Amniotic epithelial cell (primary cell): ENCODE measurements at regions not wholly inside any gene's neighbourhood (a gene's known extent, or its start where the extent isn't known, plus 50 kb on each side); places are given as distances from the start of the nearest gene placed in this dataset.

Experiments used
- DNase-seq: peaks from one replicate; pipeline ENCODE4 v3.0.0-alpha.2; 2010; ENCODE audit warnings: low read depth

- DNase-seq: peak; percentile 49
Observed at GRCh38 chr2:147648471-147648870, 196.4 kb upstream of the ACVR2A start.

DNA sequence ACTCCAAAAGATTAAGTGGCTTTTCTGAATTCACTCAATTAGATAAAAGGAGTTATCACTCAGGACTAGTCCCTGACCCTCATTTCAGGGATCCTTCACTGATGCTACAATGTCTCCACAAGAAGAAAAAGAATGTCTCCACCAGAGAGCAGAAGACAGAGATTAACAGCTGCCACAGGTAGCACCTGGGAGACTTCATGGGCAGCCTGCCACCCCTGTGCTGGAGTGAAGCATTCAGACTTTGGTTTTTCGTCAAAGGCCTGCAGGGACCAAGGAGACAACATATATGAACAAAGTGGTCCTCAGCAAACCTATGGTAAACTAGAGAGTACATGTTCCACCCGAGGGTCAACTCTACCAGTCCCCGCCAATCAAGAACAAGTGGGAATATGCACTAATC lies 197.0 kb upstream of the ACVR2A start:
- no peak for DNase-seq

- DNase-seq: no peak
Observed at GRCh38 chr2:147646818-147647468, 197.9 kb upstream of the ACVR2A start.

GRCh38 chr2:147644491-147644890 lies 200.3 kb upstream of the ACVR2A start:
- DNase-seq: peak; percentile 56

GRCh38 chr2:147642765-147643164 lies 202.1 kb upstream of the ACVR2A start:
- DNase-seq: no peak

GRCh38 chr2:147641651-147642050 lies 203.2 kb upstream of the ACVR2A start:
- peak; percentile 86 for DNase-seq

DNA sequence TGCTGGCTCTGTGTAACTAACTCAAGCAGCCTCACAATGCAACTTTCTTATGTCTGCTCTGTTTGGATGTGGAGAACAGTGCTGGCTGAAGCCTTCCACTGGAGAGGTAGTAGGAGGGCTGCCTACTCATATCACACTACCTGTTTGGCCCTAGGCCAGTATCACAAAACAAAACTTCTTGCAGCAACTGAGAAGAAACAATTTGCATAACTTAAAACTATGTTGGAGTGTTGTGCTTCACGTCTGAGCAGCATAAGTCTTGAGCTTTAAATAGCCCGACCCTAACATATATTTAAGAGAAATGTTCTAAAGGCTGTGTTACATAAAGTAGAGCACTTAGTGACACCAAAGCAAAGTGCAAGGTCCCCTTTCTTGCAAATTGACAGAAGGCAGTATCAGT lies 204.9 kb upstream of the ACVR2A start:
- DNase-seq: no peak

DNA sequence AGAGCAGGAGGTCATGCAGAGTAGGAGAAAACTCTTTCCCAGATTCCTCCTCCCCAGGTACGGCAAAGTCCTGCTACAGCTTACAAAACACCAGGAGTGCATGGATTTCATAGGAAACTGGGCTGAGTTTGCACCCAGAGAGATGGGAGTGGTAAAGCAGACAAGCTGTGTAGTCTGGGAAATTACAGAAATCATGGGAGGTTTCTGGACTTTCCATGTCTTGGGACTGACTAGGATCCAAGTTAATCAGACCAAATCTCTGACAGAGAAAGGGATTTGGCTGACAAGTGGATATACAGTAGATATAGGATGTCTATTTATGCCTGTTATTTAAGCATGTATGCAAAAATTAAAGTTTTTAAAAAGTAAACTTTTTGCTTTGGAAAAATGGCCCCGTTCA lies 205.4 kb upstream of the ACVR2A start:
- no peak for DNase-seq

GRCh38 chr2:147636886-147637285 lies 207.9 kb upstream of the ACVR2A start:
- DNase-seq: no peak

GRCh38 chr2:147636238-147636882 lies 208.5 kb upstream of the ACVR2A start:
- DNase-seq: peak; percentile 94

- DNase-seq: no peak
Observed at GRCh38 chr2:147634826-147635225, 210.0 kb upstream of the ACVR2A start.

GRCh38 chr2:147632198-147632597 lies 212.6 kb upstream of the ACVR2A start:
- no peak for DNase-seq

- no peak for DNase-seq
Observed at GRCh38 chr2:147631294-147631693, 213.5 kb upstream of the ACVR2A start.

- no peak for DNase-seq
Observed at GRCh38 chr2:147630585-147630984, 214.2 kb upstream of the ACVR2A start.

DNA sequence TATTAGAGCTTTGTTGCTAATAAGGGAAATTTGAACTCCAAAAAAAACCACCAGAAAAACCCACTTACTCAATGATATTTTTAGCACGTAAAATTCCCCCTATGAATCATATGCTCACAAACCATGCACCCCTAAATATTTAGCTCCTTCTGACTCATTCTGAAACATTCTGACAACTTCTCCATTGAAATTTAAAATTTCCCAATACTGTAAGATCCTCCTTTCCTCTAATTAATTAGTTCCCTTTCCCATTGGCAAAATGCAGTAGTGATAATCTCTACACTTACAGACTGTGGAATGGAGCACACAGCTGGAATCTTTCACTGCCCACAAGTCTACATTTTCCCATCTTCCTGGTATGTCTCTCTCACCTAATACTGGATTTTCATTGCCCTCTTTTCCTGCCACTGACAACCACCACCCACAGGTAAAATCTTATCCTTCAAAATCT lies 215.8 kb upstream of the ACVR2A start:
- DNase-seq: no peak

DNA sequence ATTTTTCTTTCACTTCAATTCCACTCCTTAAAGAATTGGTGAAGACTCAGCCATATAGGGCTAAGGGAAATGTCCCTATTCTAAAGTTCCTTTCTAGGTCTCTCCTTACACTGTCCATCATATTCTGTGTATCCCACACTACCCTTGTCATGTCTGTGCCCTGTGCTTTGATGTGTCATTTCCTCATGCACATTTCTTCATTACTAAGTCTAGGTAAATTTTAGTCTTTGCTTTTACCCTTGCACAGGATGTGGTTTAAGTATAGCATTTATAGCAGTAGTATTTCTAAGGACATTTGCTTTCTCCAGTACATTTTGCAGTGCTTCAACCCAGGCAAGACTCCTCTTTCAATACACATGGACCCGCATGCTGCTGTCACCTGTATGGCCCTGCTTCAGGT lies 221.5 kb upstream of the ACVR2A start:
- DNase-seq: no peak

DNA sequence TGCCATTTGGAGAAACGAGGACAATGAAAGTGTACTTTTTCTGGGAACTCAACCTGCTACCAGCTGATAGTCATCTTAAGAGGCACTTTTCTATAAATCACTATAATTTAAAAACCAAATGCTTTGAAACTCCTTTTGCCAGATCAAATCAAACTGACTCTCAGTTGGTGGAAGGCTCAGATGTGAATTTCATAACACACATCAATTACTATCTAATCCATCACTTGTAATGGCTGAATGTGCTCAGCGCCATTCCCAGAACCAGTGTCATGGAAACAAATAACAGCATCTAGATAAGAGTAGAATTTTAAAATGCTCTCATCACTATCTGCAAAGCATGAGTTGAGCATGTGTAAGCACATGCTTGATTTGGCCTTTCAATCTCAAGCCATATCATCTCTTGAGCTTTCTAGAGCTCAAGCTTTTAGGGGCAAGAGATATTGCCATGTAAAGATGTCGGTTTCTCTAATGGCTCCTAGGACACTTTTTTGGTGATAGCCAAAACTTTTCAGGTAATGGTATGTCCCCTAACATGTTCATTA lies 223.1 kb upstream of the ACVR2A start:
- no peak for DNase-seq

DNA sequence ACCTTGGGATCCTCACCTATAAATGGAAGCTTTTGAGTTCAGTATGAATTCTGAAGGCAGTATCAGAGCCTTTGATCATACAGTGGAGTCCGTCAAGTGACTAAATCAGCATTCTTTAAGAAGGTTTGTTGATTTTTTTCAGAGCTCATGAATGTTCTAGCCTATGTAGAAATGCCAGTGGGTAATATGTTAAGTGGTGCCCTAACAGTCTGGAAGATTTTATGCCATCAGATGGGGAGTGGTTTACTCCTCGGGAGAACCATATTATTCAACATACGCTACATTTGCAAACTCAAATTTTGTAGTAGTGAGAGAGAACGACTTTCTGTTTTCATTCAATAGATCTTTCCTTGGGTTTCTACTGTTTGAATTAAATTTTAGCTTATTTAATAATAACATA lies 225.0 kb upstream of the ACVR2A start:
- no peak for DNase-seq

DNA sequence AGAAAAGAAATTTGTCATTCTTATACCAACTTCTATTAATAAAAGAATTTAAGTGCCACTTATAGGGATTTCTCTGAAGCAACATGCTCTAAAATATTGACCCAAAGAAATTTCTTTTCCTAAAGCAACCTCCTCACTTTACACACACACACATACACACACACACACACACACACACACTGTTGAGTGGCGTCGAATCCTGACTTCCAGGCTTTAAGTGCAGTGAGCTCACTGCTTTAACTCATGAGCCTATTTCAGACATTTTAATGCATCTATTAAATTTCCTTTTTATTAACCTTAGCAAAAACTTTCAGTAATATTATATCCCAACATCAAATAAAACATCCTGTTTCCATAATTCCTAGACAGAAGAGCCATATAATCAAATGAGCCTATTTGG lies 229.1 kb upstream of the ACVR2A start:
- DNase-seq: no peak

DNA sequence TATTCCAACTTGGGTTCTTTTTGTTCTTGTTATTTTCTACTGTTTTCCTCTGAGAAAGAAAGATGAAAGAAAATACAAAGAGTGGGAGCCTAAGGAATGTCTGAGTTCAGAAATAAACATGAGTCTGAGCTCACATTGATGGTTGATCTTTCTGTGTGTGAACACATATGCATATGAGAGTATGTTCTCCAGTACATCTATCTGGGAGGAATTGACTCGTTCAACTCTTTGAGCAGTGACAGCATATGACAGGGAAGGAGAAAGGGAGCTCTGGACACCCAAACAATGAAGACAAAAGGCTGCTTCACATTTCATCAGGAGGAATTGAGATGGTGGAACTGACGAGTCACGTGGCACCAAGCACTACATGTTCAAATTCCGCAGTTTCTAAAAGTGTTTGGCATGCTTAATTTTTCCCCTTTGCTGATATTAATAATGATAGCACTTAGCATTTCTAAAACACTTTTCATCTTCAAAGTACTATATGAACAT lies 229.8 kb upstream of the ACVR2A start:
- no peak for DNase-seq

DNA sequence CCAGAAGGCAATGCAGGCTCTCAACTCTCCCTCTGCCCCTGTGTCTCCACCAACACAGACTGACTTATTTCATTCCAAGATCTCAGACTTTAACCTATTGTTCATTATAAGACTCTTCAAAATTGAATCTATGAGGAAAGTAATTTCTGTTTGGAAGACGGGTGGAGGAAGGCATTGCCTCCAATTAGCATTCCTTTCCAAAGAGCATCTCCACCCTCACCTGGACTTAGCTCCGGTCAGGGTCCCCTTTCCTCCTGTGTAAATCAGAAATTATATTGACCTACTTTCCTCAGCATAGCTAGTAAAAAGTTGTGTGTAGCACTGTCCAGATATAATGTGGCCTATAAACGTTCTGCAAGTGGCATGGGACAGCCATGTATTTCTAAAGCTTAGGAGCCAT lies 230.4 kb upstream of the ACVR2A start:
- no peak for DNase-seq

GRCh38 chr2:147610496-147611040 lies 234.3 kb upstream of the ACVR2A start:
- no peak for DNase-seq

GRCh38 chr2:147609301-147609700 lies 235.5 kb upstream of the ACVR2A start:
- peak; percentile 17 for DNase-seq
